ENCODE measurements at regions not wholly inside any gene's neighbourhood (a gene's known extent, or its start where the extent isn't known, plus 50 kb on each side); places are given as distances from the start of the nearest gene placed in this dataset.

DNA sequence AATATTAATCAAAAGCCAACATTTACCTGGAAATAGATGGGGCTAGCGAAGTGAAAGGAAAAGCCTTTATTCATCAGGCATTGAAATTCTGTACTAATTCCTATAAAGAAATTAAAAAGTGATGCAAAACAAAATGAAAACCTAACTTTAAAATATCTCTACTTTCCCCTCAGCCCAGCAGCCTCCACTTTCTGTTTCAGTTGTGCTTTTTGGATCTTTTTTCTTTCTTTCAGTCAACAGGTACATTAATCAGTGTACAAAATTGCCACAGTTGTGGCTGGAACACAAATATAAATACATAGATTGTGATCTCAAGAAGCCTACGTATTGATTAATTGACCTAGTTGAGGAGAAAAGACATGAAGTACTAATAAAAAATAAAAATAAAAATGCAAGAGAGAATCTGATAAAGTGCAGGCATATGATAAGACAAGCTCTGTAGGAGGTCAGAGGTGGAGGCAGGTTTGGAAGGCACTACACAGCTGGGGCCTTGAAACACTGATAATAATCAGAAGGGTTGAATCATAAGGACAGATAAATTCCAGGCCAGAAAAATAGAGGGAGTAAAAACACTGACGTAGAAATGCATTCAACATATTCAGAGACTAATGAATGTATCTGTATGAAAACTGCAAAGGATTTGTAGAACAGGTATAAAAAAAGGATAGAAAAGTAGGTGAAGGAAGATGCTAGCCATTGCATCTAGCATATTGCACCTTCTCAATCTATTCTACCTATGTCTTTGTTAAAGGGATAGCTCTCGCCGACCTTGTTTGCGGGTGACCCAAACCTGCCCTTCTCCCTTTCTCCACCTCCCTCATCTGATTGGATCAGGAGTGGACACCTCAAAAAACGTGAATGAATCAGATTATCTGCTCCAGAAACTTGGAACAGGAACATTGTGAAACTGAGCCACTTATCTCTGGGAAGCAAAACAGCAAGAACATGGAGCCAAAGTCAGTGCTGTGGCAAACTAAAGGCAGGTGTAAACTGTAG lies 607.8 kb upstream of the ADGRL2 start:
- POLR2A ChIA-PET (ENCODE audit: partially characterized antibody), result no interaction called here
- Histone ChIP-seq H3K9me3 (ENCODE audit: insufficient read depth in 2 of 2, low read depth in 1 of 2, low read length in 1 of 2) (no peaks in the 10 kb centered on the region), H4K8ac (ENCODE audit: extremely low read depth, insufficient read depth, low read length) (no peak overlapping the region), H2AFZ (ENCODE audit: low read length) (0 out of 2 replicates have a peak overlapping the region, but pooled peaks have one; percentile 44), H4K91ac (replicated peaks; ENCODE audit: insufficient read length, low read length) (no peak overlapping the region), H3K23me2 (ENCODE audit: low read depth, low read length) (no peaks in the 10 kb centered on the region), H3K27ac (ENCODE audit: low read depth, low read length) (no peak overlapping the region), H3K14ac (ENCODE audit: insufficient read length) (no peak overlapping the region), H3K4me1 (replicated peaks in 1 of 4; ENCODE audit: control insufficient read depth in 3 of 4, insufficient read depth in 4 of 4, low read length in 3 of 4) (no peaks in the 10 kb centered on the region), H2BK120ac (replicated peaks; ENCODE audit: low read depth, low read length) (no peak overlapping the region), H3K27me3 (replicated peaks in 1 of 4; ENCODE audit: control insufficient read depth in 3 of 4, extremely low read depth in 1 of 4, insufficient read depth in 3 of 4, low read length in 3 of 4) (no peaks in the 10 kb centered on the region), H2AK5ac (ENCODE audit: low read depth, low read length) (no peak overlapping the region), H3K79me1 (ENCODE audit: low read depth, low read length) (no peaks in the 10 kb centered on the region), H2BK15ac (ENCODE audit: low read length) (no peak overlapping the region), H3K4me2 (ENCODE audit: insufficient read depth in 1 of 2, low read depth in 2 of 2, low read length in 2 of 2) (no peak overlapping the region), H2BK12ac (ENCODE audit: low read depth, low read length) (no peak overlapping the region), H2BK20ac (ENCODE audit: low read length) (no peak overlapping the region), H3K56ac (replicated peaks; ENCODE audit: insufficient read length, low read depth, low read length) (no peak overlapping the region), H3K36me3 (ENCODE audit: control insufficient read depth in 2 of 4, insufficient read depth in 4 of 4, low read length in 3 of 4) (no peaks in the 10 kb centered on the region), H3K23ac (ENCODE audit: insufficient read length) (no peak overlapping the region), H4K5ac (ENCODE audit: insufficient read length, low read depth, low read length) (no peak overlapping the region), H2BK5ac (ENCODE audit: low read depth, low read length) (no peak overlapping the region), H3K79me2 (ENCODE audit: control insufficient read depth in 1 of 2, insufficient read depth in 2 of 2, low read length in 2 of 2) (no peaks in the 10 kb centered on the region), H3K9ac (replicated peaks in 1 of 4; ENCODE audit: extremely low read depth in 1 of 4, low read depth in 3 of 4, low read length in 3 of 4) (no peak overlapping the region), H3K18ac (ENCODE audit: extremely low read depth, low read length) (no peak overlapping the region), H3K4ac (replicated peaks; ENCODE audit: insufficient read length, low read depth, low read length) (no peak overlapping the region), H4K20me1 (replicated peaks in 1 of 2; ENCODE audit: control insufficient read depth in 1 of 2, insufficient read depth in 2 of 2, low read length in 2 of 2) (no peaks in the 10 kb centered on the region), H3K4me3 (ENCODE audit: extremely low read depth in 1 of 4, insufficient read depth in 2 of 4, low read depth in 3 of 4, low read length in 4 of 4) (no peak overlapping the region)
- no peak for FAIRE-seq
- CTCF ChIA-PET (ENCODE audit: partially characterized antibody), result interaction anchor here (0.6 kb wide), 1 partner anchor 368 kb away, joined by 3 read pairs; no protein-coding TSS in a partner anchor
- no peak for DNase-seq (ENCODE audit: low read depth in 1 of 2, low spot score in 2 of 2)
- 90% methylated on average over 7 of the region's 7 CpGs; no CpG with 5 or more reads in 1 of the 2 experiments for WGBS, 2 experiments (ENCODE audit: extremely low coverage in 1 of 2, insufficient coverage in 1 of 2, insufficient read length in 1 of 2, insufficient replicate concordance in 2 of 2, low coverage in 1 of 2, low lambda C conversion rate in 2 of 2, missing lambda C conversion rate in 1 of 2)
- TF ChIP-seq HDAC2 (IDR thresholded peaks at IDR 0.05; ENCODE audit: borderline replicate concordance in 1 of 2, low read depth in 2 of 2, low read length in 2 of 2), result no peak
- TF ChIP-seq EGR1 (IDR thresholded peaks at IDR 0.05; ENCODE audit: borderline replicate concordance, low read depth, low read length), result no peak
- TF ChIP-seq, protein P1, sequence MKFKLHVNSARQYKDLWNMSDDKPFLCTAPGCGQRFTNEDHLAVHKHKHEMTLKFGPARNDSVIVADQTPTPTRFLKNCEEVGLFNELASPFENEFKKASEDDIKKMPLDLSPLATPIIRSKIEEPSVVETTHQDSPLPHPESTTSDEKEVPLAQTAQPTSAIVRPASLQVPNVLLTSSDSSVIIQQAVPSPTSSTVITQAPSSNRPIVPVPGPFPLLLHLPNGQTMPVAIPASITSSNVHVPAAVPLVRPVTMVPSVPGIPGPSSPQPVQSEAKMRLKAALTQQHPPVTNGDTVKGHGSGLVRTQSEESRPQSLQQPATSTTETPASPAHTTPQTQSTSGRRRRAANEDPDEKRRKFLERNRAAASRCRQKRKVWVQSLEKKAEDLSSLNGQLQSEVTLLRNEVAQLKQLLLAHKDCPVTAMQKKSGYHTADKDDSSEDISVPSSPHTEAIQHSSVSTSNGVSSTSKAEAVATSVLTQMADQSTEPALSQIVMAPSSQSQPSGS (IDR thresholded peaks at IDR 0.05; ENCODE audit: low read length), result no peak

Data from H1 (cell line).